ENCODE measurements at regions not wholly inside any gene's neighbourhood (a gene's known extent, or its start where the extent isn't known, plus 50 kb on each side); places are given as distances from the start of the nearest gene placed in this dataset.

- TF ChIP-seq CTCF (IDR thresholded peaks at IDR 0.05) = no peak
- no peak for TF ChIP-seq POLR2A (IDR thresholded peaks at IDR 0.05)
Measured at GRCh38 chr7:24152877-24153472, 131.0 kb upstream of the NPY start.

Measured in lower leg skin (tissue), 3 donors.